COLO668 (cell line): ENCODE measurements at regions not wholly inside any gene's neighbourhood (a gene's known extent, or its start where the extent isn't known, plus 50 kb on each side); places are given as distances from the start of the nearest gene placed in this dataset.

Source experiments
- DNase-seq: peaks from one replicate; lab custom pipeline; 2025; ENCODE audit not compliant: unreplicated experiment; lab: John Stamatoyannopoulos, UW

DNA sequence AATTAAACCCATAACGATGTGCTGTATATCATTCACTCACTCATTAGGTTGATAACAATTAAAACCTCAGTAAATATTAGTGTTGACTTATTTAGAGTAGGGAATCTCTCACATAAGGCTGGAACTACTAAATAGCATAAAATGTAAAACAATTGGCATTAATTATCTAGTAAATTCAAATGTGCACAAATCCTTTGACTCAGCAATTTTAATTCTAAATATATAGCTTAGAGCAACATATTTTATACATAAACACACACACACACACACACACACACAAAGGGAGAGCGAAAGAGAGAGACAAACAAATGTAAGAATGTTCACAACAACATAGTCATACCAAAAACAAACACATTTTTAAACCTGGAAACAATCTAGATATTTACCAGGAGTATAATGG, 443.1 kb upstream of the KCNH7 start:
- no peak for DNase-seq

DNA sequence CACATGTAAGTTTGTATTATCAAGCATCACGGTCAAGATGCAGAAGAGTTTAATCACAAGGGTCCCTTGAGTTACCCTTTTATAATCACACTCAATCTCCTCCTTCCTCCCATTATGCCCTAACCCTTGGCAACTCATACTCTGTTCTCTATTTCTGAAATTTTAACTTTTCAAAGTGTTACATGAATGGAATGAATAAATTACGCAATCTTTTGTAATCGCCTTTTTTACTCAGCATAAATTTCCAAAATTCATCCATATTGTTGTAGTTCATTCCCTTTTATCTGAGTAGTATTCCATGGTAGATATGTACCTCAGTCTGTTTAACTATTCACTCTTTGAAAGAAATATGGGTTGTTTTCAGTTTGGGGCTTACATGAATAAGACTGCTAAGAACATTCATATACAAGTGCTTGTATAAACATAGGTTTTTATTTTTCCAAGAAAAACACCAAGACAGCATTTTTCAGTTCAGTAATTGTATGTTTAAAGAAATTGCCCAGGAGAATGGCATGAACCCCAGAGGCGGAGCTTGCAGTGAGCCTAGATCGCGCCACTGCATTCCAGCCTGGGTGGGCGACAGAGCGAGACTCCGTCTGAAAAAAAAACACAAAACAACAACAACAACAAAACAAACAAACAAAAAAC, 430.9 kb upstream of the KCNH7 start:
- no peak for DNase-seq

DNA sequence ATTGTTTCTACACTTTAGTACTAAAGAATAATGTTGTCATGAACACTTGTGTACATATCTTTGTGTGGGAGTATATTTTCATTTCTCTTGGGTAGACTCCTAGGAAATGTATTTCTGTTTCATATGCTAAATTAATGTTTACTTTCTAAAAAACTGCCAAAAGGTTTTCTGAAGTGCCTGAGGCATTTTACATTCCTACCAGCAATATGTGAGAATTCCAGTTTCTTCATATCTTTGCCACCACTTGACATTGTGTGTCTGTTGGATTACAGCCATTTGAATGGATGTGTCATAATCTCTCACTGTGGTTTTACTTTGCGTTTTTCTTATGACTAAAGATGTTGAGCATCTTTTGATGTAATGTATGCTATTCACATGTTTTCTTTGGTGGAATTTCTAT, 428.2 kb upstream of the KCNH7 start:
- DNase-seq: no peak

DNA sequence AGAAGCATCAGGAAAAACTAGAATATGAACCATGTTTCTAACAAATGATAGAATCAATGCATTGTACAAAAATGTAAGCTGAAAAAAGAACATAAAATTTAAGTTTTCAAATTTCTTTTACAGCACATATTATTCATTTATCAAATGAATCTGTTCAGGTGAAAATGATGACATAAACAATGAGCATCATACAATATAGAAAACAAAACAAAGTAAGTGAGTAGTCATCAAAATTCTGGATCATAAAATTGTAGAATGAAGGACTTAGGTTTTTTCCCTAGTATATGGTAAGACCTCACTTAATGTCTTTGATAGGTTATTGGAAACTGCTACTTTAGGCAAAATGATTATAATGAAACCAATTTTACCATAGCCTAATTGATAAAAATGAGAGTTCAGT, 427.0 kb upstream of the KCNH7 start:
- no peak for DNase-seq

DNA sequence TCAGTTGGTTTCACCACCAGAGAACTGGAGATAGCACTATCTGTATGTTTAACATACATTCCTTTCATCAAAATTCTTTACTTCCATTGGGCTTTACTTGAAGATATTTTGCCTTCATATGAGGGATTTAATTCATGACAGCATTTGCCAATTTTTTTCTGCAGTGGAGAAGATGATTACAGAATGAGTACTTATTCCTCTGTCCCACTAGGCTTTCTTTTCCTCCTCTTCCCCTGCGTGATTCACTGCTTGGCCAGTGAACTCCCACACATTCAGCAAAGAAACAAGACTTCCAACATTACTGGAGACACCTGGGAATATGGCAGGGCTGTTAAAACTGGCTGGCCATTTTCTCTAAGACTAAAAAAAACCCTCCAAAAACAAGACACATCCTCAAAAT, 425.8 kb upstream of the KCNH7 start:
- DNase-seq: no peak

DNA sequence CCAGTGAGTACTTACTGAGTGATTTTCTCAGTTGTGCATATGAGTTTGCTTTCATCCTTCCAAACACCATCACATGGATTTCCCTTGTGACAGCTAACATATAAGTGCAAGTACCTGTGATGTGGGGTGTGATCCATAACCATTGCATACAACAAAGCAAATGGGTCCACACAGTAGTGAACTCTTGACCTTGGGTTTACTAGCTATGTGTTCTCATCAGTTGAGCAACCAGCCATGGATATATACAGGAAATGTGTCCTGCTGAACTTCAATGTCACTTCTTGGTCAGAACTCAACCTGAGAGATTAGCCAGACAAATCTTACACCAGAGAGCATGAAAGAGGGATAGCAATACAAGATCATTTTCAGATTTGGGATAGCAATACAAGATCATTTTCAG, 420.9 kb upstream of the KCNH7 start:
- DNase-seq: no peak

DNA sequence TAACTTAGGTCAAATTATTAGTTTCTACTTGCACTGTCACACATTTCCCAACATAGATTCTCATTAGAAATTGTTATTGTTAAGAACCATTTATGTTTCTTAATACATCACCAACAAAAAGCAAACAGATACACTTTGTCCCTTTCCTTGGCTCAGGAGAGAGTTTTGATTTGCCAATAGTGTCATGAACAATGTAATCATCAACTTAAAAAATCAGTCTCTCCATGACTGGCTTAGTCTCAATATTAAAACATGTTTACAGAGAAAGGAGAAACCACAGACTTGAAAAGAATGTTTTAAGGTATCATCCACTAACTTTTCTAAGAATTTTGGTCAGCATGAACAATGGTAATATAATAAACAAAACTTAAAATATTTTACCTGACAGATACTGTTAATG, 416.5 kb upstream of the KCNH7 start:
- no peak for DNase-seq

DNA sequence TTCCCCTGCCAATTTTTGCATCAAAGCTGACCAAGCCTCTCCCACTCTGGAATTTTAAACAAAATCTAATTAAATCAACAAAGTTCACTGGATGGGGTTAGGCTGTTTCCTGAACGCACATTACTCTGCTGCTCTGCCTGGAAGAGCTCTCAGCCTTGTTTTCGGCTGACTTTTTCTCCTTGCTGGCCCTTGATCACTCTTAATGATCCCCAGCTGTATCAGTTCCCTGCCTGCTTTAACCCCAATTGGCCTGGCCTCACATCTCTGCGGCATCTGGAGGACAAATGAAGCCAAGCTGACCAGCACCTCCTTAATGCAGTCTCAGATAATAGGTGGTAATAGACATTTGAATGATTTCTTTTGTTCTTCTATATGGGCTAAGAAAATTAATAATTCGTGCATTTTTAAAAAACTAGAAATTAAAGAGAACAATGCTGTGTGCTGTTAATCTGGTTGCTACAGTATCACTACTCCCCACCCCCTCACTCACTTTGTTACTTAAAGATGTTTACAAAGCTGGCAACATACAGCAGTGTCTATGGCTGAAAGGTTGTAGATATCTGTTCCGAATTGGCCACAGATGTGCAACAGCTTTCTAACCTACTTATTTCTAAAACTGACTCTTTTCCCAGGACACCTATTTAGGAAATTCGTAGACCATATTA, 415.2 kb upstream of the KCNH7 start:
- no peak for DNase-seq

DNA sequence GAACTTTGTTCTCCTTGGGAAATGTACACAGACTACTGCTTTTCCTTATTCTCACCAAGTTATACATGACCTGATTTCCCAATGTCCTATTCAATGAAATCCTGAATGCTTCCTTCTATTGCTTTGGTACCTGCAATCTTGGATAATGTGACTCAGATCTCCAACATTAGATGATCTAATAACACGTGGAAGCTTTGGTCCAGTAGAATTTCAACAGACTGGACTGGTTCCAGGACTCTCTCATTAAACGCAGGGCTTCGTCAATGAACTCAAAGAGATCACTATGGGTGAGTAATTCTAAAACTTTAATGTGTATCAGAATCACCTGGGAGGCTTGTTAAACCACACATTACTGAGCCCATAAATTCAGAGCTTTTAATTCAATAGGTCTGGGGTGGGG, 413.6 kb upstream of the KCNH7 start:
- no peak for DNase-seq

DNA sequence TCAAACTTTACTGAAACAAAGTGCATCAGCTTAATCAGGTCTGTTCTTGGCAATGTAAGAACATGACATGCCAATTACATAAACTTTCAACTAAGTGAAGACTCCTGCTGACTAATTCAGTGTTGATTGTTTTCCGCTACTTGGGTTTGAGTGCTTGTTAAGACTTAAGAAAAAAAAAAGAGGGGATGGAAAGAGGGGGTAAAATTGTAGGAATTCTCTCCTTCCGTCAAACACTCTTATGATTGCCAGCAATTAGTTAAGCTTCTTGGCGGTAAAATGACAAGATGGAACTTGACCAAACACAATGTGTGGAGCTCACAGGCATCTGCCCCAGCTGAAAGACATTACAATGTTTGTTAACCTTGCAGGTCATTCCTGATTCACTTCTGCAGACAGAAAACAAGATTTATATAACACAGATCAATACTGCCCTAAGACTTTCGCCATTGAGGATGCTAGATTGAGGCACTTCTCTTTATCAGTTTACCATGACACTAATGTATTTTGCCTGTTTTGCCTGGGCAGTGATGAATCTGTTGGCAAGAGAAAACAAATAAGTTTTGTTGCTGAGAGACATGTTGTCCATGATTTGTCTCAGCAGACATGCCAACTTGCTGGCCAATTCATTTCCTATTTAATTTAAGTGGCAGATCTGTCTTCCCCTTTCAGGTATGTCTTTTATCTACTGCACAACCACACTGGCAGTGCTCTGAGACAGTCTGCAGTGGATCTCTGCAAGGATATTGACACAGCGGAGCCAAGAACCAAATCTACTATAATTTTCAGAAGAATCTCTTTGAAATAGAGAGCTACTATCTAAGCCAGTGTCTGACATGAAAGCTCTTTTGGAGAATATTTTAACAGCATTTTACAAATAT, 410.0 kb upstream of the KCNH7 start:
- DNase-seq: no peak

DNA sequence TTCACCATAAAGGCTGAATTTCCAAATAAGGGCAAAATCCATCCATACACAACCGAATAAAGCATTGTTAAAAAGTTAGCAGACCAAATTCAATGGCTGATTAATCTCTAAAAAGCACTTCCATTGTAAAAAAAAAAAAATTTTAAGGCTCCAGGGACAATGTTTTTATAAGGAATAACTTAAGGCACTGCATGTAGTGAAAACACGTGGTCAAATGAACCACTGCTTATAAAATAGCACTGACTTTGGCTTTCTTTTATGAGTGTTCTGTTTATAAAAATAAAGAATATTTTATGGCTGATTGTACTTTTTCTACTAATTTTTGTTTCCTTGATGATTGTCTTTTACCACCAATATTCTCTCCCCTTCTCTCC, 409.3 kb upstream of the KCNH7 start:
- DNase-seq: no peak

DNA sequence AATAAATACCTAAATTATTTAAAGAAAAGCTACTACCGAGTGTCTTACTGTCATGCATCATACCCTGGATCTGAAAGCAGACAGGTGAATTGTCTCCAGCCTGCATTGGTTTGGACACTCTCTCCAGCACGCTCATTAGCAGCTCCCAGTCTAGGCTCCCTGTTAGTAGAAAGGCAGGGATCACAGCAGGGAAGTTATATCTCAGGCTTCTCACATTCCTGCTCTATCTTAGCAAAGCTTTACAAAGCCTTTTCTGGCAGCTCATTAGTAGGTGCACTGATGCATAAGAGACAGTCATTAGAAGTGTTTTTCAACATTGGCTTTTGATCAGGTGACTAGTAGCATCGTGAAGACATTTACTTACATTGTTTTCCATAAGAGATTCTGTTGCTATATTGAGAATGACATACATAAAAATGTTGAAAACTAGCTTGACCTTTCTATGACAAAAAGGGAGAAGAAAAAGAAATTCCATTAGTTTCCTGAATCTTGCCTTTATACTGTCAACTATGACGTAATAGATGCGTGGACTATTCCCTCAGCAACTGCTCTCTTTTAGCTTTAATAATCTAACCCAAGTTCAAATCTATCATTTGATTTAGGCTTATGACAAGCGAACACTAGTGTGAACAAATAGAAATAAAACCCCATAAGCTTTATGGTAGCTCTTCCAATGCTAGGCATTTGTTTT, 408.7 kb upstream of the KCNH7 start:
- DNase-seq: no peak

DNA sequence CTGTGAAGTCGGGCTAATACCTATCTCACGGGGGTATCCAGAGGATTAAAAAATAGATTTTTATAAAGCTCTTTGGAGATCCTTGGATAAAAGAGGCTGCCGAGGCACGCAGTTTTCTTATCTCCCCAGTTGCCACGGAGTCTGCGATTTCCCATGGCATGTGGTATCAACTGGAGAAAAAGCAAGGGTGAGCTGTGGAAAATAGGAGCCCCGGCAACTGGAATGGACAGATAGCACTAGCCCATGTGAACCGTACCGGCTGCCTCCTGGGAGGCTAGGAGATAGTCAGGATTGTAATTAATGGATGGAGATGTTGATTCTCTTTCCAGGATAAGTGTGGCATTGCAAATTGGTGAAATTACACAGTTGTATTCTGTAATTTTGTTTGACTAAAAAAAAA, 407.6 kb upstream of the KCNH7 start:
- no peak for DNase-seq

DNA sequence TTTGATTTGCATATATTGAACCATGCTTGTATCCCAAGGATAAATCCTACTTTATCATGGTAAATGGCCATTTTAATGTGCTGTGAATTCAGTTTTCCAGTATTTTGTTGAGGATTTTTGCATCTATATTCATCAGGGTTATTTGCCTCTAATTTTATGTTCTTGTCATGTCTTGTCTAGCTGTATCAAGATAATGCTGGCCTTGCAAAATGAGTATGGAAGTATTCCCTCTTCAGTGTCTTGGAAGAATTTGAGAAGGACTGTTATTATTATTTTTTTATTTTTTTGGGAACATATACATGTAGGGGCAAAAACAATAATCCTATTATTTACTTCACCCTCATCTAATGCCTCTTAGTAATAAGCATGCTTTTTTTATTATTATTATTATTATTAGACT, 398.0 kb upstream of the KCNH7 start:
- no peak for DNase-seq

DNA sequence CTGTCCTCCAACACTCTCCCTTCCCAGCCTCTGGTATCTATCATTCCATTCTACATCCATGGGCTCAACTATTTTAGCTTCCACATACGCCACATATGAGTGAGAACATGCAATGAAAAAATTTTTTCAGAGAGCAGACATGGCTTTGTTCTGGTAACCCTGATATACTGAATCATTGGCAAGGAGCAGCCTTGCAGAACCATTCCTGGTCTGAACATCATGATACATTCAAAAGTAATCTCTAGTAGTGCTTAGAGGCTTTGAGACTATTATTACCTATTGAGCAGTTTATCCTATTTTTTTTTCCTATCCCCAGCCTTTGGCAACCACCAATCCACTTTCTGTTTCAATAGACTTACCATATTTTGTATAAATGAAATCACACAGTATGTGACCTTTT, 393.1 kb upstream of the KCNH7 start:
- DNase-seq: no peak

DNA sequence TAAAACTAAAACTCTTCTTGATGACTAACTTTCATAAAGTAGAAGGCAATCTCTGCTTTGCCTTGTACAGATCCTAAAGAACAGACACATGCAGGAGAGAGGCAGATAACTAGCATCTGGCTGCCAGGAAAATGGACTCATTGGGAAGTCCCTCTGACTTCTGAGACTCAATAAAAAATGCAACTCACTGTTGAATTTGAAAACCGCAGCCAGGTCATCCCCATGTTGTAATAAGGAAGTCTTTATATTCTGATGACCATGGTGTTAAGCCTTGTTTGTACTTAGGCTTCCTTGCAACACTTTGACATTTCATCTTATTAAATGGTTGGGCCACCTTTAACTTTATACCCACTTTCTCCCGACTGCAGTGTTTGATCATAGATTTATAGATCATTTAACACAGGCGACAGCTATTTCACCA, 375.1 kb upstream of the KCNH7 start:
- no peak for DNase-seq

DNA sequence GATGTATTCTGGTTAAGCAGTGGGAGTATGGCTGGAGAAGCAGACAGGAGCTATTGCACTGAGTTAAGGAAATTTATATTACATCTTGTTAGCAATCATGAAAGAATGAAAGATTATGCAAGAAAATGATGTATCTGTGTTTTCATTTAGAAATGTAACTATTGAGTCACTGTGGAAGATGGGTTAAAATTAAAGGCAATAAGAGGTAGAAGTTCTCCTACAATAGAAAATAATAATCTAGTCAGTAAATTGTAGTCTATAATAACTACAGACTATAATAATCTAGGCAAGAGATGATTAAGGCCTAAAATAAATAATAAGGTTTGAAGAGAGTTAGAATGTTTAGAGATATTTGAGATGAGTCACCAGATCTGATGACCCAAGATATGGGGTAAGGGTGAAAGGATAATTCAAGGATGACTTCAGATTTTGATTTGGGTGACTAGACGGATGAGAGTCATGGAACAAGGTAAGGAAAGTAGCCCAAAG, 371.9 kb upstream of the KCNH7 start:
- no peak for DNase-seq

DNA sequence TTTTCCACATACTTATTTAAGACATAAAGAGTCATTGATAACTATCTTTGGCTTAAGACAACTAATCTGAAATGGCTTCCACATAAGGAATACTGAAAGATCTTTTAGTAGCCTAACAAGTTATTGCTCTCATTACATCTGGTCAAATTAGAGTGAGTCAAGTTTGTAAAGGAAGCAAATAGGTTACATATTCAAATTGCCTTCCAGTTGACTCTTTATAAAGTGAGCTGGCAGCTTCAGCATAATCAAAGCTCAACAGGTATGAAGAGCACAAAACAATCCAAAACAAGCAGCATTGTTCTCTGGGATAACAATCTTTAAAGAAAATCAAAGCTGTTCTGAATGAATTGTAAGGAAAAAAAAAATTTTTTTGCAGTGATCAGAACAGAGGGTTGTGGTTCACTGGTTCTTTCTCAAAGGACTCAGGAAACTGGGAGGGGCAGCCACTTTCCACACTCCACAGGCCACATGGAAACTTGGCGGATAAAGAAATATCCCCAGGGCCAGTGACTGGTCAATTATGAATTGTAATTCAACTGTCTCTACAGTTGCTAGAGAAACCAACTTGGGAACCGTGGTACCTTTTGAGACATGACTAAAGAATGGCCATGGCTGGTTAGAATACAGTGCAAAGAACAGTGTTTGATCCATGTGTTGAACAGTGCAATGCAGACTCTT, 369.3 kb upstream of the KCNH7 start:
- DNase-seq: no peak

DNA sequence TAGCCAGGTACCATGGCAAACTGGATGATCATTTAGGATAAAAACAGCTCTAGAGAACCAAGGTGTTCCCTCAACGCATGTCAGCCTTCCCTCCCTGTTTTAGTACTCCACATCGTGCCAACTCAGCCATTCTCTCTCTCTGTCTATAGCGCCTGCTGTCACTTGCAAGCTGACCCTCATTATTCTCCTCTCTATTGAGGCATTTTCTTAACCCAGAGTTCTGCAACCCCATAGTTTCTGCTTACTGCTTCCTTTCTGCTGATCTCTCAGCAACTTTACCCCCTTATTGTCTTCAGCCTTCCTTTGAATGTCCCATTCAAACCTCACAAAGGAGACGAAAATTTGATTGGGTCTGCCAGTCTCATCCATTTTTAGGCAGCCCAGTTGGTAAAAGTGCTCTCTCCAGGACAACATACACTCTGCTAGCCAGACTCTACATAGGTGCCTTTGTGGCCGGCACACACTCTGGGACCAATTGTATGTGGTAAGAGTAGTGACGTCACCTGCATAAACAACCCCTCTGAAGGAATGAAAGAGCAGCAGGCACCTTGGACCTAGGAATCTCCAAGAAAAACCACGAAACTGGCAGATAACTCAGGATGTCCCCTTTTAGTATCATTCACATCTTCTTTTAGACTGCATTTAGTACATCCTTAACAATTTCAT, 367.2 kb upstream of the KCNH7 start:
- DNase-seq: no peak

DNA sequence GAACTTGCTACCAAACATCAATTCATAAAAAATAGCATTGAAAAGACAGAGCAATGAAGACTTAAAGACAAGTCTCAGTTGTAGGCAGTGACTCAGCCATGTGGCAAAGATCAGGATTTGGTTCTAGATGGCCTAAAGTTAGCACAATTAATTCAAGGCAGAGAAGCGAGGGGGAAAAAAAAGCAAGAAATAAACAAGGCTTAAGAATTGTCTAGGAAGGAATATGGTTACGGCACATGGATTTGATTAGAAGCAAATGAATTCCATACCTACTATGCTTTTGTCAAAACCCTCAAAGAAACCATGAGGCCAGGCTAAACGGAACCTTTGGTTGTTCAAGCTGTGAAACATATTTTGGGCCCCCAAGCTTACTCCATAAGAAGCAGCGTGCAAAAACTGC, 362.2 kb upstream of the KCNH7 start:
- DNase-seq: no peak
